Inferior parietal cortex (tissue), 1 donor: ENCODE measurements at regions not wholly inside any gene's neighbourhood (a gene's known extent, or its start where the extent isn't known, plus 50 kb on each side); places are given as distances from the start of the nearest gene placed in this dataset.

Source experiments
- DNase-seq: peaks from one replicate; pipeline ENCODE4 v3.0.0-alpha.2; 2016; ENCODE audit errors: extremely low spot score

DNA sequence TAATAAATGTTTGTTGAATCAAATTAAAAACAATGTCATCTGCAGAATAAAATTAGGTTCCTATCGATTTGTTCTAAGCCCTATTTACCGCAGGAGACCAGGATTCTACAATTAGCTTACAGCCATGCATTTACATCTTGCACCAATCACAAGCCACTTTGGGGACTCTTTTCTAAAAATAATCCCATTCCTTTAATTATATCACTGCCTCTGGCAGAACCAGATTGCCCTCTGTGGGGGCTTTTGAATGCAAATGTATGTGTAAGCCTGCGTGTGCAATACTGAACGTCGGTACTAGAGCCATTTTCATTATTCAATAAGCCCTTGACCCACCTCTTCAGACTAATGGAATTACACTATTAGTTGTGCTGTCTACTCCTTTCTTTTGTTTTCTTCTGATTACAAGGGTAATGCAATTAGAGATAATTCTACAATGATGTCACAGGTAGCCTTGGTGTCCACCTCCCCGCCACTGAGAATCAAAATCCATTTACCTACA, 391.3 kb upstream of the XYLT1 start:
- no peak for DNase-seq

DNA sequence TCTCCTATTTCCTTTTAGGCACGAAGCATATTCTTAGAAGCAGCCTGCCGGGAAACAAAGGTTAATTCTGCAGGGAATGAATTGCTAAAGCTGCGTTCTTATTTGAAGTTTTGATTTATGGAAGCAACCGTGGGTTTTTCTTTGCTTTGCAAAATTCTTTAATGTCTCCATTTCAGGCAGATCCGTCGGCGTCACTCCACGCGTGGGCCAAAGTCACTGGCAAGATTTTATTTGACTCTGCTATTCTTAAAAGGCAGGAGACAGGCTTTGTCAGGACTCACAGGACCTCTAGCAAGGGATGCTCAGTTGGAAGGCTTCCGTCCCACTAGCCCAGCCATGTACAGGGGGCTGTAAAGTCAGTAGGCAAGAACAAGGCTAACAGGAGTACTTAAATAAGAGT, 387.3 kb upstream of the XYLT1 start:
- DNase-seq: no peak

DNA sequence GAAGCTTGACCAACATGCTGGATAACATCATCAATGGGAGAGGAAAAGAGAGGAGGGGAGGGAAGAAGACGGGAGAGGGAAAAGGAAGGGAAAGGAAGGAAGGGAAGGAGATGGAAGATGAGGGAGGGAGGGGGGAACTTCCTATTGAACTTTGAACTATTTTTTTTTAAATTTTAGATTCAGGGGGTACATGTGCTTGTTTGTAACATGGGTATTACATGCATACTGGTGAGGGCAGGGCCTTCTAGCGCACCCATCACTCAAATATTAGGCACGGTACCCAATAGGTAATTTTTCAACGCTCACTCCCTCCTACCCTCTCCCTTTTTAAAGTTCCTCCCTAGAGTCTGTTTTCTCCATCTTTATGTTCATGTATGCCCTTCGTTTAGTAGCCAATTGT, 383.2 kb upstream of the XYLT1 start:
- no peak for DNase-seq

DNA sequence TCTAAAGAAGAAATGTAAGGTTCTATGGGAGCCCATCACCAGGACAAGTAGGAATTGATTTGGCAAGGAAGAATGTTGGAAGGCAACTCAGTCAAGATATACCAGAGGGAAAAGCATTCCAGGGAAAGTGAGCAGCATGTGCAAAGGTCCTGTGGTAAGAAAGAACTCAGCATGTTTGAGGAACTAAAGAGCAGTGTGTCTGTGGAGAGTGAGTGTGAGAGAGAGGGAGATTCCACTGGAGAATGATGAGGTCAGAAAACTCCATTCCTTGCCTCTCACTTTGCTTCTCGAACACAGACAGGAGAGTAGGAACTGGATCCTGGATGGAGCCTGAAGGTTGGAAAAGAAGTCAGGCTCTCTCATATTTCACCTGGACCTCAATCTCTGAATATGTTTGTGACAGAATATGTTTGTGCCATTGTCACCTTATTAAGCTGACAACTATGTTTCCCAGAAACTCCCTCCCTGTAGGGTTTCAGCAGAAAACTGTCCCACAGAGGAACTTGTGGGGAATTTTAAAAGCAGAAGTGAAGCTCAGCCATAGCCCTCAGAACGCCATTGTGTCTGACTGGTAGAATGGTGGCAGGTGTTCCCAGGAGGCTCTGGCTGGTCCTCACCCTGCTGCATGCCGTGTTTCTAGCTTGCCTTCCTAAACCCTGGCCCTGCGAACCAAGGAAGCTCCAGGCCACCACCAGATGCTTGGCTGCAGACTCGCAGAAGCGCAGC, 382.4 kb upstream of the XYLT1 start:
- no peak for DNase-seq

DNA sequence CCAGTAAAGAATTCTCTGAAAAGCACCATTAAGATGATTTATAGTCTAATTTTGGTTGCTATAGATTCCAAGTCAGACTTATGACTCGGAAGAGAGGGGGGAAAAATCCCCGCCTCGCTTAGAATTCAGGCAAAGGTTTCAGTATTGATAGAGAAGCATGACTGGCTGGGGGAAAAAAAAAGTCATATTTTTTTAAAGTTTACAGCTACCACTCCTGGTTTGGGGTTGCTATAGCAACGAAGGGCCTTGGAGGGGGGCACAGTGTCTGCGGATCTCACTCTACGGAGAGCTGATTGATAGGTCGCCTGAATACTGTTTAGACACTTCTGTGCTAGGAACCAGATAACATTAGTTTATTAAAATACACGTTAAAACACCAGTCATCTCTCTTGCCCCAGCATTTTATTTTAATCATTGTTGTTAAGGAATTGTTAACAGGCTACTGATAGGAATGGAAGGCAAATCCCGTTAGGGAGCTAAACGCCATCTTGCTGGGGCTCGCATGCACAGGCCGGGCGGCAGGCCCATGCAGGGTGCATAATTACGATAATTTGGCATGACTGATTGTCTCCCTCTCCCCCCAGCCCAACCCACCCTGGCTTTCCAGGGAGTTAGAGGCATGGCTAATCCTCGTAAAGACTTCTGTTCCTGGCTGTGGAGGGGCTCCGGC, 380.0 kb upstream of the XYLT1 start:
- DNase-seq: no peak

DNA sequence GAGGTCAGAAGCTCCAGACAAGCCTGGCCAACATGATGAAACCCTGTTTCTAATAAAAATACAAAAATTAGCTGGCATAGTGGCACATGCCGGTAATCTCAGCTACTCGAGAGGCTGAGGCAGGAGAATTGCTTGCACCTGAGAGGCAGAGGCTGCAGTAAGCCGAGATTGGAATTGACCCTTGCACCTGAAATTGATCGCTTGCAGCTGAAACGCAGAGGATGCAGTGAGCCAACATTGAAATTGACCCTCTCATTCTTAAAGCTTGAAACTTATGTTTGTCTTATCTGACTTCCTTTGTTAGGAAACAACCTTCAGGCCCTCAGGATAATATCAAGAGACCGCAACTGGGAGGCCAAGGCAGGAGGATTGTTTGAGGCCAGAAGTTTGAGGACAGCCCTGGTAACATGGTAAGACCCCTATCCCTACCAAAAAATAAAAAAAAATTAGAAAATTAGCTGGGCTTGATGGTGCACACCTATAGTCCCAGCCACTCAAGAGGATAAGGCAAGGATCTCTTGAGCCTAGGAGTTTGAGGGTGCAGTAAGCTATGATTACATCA, 376.6 kb upstream of the XYLT1 start:
- DNase-seq: no peak

DNA sequence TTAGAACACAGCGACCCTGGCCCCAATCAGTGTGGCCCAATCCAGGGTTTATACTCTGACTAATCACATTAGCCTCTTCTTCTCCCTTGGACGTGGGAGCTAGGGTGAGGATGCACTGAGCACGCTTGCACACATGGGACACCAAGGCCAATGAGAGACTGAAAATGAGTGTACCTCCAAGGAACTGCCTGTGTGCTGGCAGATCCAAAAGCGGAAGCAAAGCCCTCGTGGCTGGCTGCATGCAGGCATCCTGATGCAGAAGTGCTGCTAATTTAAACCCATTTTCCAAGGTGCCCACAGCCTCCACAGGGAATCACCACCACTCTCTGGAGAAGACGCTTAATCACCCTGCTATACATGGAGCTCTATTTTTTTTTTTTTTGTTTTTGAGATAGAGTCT, 375.3 kb upstream of the XYLT1 start:
- no peak for DNase-seq

DNA sequence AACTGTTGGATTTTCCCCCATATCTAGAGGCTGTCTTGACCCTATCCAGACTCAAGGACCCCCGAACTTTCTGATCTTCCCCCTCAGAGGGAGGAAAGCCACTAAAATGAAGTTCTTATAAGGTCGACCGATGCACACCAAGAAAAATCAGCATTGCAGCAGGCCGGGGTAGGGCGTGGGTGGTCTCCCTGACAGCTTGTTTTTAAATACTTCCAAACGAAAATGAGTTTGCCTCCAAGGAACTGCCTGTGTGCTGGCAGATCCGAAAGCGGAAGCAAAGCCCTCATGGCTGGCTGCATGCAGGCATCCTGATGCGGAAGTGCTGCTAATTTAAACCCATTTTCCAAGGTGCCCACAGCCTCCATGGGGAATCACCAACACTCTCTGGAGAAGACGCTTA, 374.3 kb upstream of the XYLT1 start:
- no peak for DNase-seq

DNA sequence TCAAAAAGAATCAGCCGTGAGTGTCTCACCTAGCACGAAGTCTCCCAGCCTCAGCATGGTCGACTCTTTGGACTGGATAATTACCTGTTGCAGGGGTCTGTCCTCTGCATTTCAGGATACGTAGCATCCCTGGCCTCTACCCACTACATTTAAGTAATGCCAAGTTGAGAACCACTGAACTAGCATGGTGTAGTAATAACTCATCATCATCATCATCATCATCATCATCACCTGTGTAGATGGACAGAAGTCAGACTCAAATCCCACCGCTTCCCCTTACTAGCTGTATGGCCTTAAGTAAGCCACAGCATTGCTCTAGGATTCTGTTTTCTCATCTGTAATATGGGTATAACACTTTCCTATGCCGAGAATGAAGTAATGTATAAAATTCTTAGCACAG, 373.1 kb upstream of the XYLT1 start:
- no peak for DNase-seq

DNA sequence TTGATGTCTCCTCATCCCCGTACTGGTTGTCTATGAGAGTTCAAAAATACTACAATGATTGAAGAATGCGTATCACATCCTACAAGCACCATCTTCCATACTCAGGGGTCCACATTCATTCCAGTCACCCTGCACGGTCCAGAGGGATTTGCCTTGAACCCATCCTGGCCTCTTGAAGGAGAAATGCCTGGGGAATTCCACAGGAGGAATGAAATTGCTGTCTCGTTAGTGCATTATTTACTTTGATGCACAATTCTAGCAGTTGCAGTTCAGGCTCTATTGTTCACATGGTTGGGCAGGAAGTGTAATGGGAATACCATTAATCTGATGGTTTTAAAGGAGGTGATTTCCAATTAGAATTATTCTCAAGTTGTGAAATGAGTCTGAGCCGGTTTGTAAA, 369.1 kb upstream of the XYLT1 start:
- DNase-seq: no peak

DNA sequence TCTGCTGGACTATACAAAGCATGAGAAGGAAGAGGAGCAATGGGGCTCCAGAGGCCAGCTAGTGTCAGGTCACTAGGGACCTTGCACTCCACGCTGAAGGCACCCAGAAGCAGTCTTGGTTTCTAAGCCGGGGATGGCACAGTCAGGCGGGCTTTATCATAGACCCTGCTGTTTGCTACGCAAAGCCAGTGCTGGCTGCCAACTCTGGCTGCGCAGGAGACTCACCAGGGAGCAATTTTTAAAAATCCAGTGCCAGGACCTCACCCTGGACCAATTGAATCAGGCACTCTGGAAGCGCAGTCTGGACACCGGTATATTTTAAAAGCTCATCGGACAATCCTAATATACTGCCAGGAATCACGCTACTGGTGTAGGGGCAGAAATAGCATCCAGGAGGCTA, 368.5 kb upstream of the XYLT1 start:
- no peak for DNase-seq

DNA sequence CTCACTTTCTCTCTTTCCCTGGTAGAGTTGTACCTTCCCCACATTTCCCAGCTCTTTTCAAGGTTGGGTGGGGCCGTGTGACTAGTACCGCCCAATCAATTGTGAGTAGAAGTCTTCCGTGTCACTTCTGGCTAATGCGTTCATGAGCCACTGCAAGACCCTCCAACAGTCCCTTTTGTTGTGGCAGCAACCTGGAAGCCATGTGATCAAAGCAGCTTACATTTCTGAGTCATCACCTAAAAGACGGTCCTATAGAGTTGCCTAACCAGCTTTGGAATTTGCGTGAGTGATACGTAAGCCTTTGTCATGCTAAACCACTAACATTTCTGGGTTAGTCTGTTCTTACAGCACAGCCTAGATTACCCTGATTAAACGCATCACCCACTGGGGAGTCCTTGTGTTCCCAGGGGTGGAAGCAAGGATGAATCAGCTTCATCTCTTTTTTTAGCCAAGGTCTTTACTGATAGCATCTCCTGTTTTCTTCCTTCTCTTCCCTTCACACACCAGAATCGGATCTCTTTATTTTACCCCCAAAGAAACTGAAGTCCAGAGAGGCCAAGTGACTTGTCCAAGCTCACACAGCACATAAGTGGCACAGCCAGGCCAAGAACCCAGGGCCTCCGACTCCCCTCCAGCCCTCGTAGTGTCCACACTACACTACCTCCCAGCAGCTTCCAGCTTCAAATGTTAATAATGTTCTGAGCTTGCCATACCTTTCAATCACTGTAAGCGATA, 366.3 kb upstream of the XYLT1 start:
- no peak for DNase-seq

DNA sequence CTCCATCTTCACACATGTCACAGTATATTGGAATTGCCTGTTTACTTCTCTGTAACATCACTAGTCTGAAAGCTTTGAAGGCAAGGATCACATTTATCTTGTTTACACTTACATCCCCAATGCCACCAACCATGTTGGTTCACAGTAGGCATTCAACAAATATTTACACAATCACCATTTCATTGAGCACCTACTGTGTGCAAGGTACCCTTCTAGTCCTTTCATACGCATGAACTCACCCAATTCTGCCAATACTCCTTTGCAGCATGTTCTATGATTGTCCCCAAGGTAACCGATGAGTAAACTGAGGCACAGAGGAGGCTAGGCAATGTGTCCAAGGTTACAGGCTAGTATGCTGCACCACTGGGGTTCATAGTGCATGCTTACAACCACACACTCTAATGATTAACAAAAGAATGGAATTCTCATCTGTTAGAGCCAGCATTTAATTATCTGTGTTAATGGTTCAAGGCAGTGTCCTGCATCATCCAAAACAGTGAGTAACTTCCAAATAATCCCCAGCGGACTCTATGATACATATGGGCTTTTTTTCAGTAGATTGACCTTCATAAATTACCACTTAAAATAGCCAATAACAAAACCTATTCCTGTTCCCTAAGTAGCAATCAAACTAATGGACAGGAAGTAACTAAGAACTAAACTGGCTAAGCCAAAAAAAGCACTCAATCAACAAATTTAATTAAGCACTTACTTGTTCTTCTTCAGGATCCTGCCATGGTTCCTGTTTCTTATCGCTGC, 364.5 kb upstream of the XYLT1 start:
- DNase-seq: no peak

DNA sequence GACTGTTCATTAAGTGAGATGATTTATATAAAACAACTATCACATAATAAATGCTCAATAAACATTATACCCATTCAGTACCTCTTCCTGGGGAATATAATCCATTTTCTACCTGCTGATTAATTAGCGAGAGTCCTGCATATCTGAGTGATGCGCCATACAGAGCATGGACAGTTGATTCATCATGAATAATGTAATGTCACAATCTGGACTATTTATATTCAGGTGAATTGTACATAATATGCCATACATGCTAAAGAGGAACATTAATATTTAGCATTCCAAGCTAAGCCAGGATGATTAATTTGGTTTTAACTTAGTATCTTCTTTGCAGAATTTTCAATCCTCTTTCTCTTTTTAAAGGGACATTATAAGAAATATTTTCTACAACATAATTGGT, 362.0 kb upstream of the XYLT1 start:
- no peak for DNase-seq

DNA sequence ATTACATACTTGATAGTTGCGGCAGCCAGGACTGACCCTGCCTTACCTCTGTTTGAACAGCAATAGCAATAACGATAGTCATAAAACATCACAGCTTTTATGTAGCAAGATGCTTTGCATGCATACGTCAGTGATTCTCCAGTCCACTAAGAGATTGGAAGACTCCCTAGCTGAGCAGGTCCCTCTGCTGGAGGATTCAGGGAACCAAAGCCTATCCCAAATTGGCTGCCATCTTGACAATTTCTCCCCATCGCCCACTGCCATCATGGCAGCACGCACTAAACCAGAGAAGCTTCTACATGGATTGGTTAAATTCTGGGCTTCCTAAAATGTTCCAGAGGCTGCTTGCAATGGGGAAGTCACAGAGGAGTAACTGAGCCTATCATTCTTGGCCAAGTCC, 360.6 kb upstream of the XYLT1 start:
- DNase-seq: no peak

DNA sequence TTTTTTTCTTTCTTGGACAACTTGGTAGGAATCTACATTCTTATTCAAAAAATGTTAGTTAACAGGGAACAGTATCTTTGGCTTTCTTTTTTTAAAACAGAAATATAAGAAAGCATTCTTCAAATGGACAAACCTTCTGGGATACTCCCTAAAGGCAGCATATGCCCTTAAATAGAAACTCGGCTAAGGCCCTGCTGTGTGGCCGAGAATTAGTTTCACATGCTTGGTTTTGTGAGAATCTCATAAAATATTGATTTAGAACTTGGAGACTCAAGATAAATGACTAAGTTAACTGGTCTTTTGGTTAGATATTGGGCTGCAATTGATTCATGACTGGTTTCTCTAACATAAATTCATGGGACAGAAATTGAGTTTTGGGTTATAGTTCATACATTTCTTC, 359.9 kb upstream of the XYLT1 start:
- DNase-seq: no peak

DNA sequence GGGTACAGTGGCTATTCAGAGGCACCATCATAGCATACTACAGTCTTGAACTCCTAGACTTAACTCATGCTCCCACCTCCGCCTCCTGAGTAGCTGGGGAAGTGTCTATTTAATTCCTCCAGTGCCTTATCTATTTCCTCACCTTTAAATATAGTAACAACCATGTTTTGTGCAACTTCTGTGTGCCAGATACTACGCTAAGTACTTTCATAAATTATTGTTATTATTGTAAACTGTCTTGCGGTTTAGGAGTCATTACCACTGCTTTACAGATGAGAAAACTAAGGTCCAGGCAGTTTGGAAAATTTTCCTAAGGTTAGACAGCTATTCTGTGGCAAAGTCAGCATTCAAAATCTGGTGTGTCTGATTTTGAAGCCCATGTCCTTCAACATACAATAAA, 359.1 kb upstream of the XYLT1 start:
- no peak for DNase-seq

DNA sequence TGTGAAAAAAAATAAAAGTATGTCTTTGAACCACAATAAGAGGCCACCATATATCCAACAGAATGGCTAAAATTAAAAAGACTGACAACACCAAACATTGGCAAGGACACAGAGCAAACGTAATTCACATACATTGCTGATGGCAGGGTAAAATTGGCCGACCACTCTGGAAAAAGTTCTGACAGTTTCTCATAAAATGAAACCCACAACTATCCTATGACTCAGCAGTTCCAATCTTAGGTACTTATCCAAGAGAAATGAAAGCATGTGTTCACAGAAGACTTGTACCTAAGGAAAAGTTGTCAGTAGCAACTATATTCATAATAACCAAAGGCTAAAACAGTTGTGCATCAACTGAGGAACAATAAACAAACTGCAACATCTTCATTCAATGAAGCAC, 357.3 kb upstream of the XYLT1 start:
- no peak for DNase-seq

DNA sequence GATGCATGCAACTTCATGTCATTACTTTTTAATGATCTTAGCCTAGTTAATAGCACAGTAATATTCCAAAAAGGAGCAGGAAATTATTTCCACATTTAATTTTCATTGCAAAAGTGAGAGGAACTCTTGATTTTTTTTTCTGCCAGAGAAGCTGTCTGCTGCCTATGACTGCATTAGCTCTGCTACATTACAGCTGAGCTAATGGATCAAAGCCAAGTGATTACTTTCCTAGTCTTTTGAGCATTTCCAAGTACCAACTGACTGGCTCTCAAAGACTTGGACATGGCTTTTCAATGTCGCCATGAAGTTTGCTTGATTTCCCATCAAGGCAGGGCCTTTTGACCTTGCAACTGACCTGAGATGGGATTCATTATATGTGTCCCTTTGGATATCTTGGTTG, 356.6 kb upstream of the XYLT1 start:
- no peak for DNase-seq

DNA sequence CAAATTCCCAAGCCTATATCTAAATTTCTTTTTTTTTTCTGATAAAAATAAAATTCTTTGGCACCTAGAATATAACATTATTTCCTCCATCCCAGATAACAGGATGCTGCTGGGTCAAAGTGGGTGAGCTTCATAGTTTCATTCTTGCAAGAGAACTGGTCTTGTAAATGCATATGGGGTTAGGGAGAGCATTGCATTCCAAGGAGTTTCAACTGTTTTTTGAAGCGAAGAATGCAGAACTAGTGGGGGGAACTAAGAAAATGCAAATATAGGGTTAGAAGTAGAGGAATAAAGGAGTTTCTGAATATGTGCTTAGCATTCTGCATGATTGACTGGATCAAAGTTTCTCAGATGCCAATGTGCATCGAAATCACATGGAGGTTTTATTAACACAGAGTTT, 347.2 kb upstream of the XYLT1 start:
- DNase-seq: no peak

DNA sequence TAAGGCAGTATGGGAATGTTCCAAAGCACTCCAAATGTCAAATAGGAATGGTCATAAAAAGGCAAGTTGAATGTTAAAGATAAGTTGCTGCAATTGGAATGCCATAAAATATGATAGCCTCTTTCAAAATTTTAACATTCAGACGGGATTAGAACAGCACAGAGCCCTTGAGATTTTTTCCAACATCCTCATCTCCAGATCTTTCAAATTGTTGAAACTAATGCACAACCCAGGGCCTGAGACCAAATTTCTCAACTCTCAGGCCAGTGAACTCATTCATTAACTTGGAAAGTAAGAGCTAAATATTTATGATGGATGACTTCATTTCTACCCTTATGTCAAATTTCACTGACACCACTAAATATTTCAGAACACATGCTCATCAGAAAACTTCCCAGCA, 346.5 kb upstream of the XYLT1 start:
- DNase-seq: no peak

DNA sequence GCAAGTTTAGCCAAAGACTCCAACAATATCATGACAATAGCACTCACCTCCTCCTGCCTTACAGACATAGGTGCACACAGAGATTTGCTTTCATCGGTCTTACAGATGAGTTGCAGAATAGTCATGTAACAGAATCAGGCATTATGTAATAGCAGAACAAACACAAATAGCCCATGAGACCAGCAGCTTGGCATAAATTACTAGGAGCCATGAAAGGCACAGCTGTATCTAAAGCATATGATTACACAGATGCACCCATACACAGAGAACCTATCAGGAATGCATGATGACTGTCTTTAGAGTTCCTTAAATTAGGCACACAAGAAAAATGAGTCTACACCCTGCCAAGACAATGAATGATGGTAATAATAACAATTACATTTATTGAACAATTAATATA, 342.0 kb upstream of the XYLT1 start:
- no peak for DNase-seq
